ENCODE measurements at regions not wholly inside any gene's neighbourhood (a gene's known extent, or its start where the extent isn't known, plus 50 kb on each side); places are given as distances from the start of the nearest gene placed in this dataset.

- no peak overlapping the region for H3K4me3 ChIP-seq (ENCODE audit: low read depth, low read length)
- peak; percentile 35 for TF ChIP-seq CTCF (conservative IDR thresholded peaks at IDR 0.05; ENCODE audit: low read depth, low read length)
These were observed 210.0 kb downstream of the HS3ST1 start for GRCh38 chr4:11218692-11219091.

GRCh38 chr4:11216520-11216919, 212.2 kb downstream of the HS3ST1 start:
- no peak for DNase-seq (ENCODE audit: low read depth)
- H3K4me3 ChIP-seq (ENCODE audit: low read depth, low read length) = no peak overlapping the region
- no peak for TF ChIP-seq CTCF (conservative IDR thresholded peaks at IDR 0.05; ENCODE audit: low read depth, low read length)

More at GRCh38 chr4:11218692-11219091, 210.0 kb downstream of the HS3ST1 start:
- DNase-seq (ENCODE audit: low read depth) = peak; percentile 6

GRCh38 chr4:11214281-11214680, 214.4 kb downstream of the HS3ST1 start:
- TF ChIP-seq CTCF (conservative IDR thresholded peaks at IDR 0.05; ENCODE audit: low read depth, low read length) = no peak

GRCh38 chr4:11209826-11210225, 218.9 kb downstream of the HS3ST1 start:
- DNase-seq (ENCODE audit: low read depth) = no peak
- H3K4me3 ChIP-seq (ENCODE audit: low read depth, low read length) = no peak overlapping the region
- TF ChIP-seq CTCF (conservative IDR thresholded peaks at IDR 0.05; ENCODE audit: low read depth, low read length) = no peak

More at GRCh38 chr4:11214281-11214680, 214.4 kb downstream of the HS3ST1 start:
- no peak overlapping the region for H3K4me3 ChIP-seq (ENCODE audit: low read depth, low read length)
- DNase-seq (ENCODE audit: low read depth) = no peak

GRCh38 chr4:11201256-11201655, 227.4 kb downstream of the HS3ST1 start:
- TF ChIP-seq CTCF (conservative IDR thresholded peaks at IDR 0.05; ENCODE audit: low read depth, low read length) = no peak
- no peak overlapping the region for H3K4me3 ChIP-seq (ENCODE audit: low read depth, low read length)
- no peak for DNase-seq (ENCODE audit: low read depth)

GRCh38 chr4:11198516-11199305, 230.0 kb downstream of the HS3ST1 start:
- TF ChIP-seq CTCF (conservative IDR thresholded peaks at IDR 0.05; ENCODE audit: low read depth, low read length) = no peak
- no peak for DNase-seq (ENCODE audit: low read depth)

More at GRCh38 chr4:11198516-11199305, 230.0 kb downstream of the HS3ST1 start:
- H3K4me3 ChIP-seq (ENCODE audit: low read depth, low read length) = no peak overlapping the region

Measured in choroid plexus epithelial cell (primary cell).